ENCODE measurements at regions not wholly inside any gene's neighbourhood (a gene's known extent, or its start where the extent isn't known, plus 50 kb on each side); places are given as distances from the start of the nearest gene placed in this dataset.
"Not testable (repeated sequence)": the region's sequence is repeated elsewhere in the genome, so short reads cannot be mapped to it uniquely, and the experiment has no call there.

- H3K4me2 ChIP-seq (ENCODE audit: control insufficient read depth, insufficient read depth); H2AFZ ChIP-seq (ENCODE audit: control insufficient read depth, low read depth, low read length); H4K20me1 ChIP-seq (ENCODE audit: control insufficient read depth, insufficient read depth); BruUV-seq (replicated peaks); POLR2A ChIA-PET; H3K27me3 ChIP-seq (replicated peaks in 1 of 2; ENCODE audit: control insufficient read depth in 2 of 2, insufficient read depth in 2 of 2, low read length in 1 of 2); H3K27ac ChIP-seq (ENCODE audit: control insufficient read depth, insufficient read depth); ATAC-seq; intact Hi-C loops (cut with micrococcal nuclease; ENCODE audit: unreplicated experiment); RAD21 ChIA-PET (ENCODE audit: unreplicated experiment); H3K4me1 ChIP-seq (ENCODE audit: control insufficient read depth, insufficient read depth, low read length); in situ Hi-C loops (cut with MboI); H3K79me2 ChIP-seq (ENCODE audit: control insufficient read depth, insufficient read depth, low read length); H3K36me3 ChIP-seq (ENCODE audit: control insufficient read depth in 2 of 2, insufficient read depth in 2 of 2, low read length in 1 of 2); CTCF ChIA-PET; FAIRE-seq; SMC1A ChIA-PET (ENCODE audit: uncharacterized antibody, unreplicated experiment); DNase-seq (ENCODE audit: low read depth, low spot score); H3K4me3 ChIP-seq; H3K9ac ChIP-seq (ENCODE audit: control insufficient read depth, insufficient read depth, low read length); H3K9me3 ChIP-seq (replicated peaks; ENCODE audit: control insufficient read depth, insufficient read depth, low read length): not testable (repeated sequence)
- WGBS (ENCODE audit: insufficient coverage, insufficient replicate concordance, low lambda C conversion rate, missing lambda C conversion rate) = 3% methylated on average over 4 of the region's 5 CpGs
These were observed 575.9 kb downstream of the SPATA31A6 start for GRCh38 chr9:42759320-42759719.

- WGBS (ENCODE audit: insufficient coverage, insufficient replicate concordance, low lambda C conversion rate, missing lambda C conversion rate) = 0% methylated on average over 3 of the region's 4 CpGs
- RAD21 ChIA-PET (ENCODE audit: unreplicated experiment); POLR2A ChIA-PET: not testable (repeated sequence)
These were observed 598.7 kb downstream of the SPATA31A6 start for GRCh38 chr9:42782201-42782600.

GRCh38 chr9:42792725-42793124, 609.3 kb downstream of the SPATA31A6 start:
- H2AFZ ChIP-seq (ENCODE audit: control insufficient read depth, low read depth, low read length); H3K4me3 ChIP-seq; H3K4me2 ChIP-seq (ENCODE audit: control insufficient read depth, insufficient read depth); FAIRE-seq; H3K36me3 ChIP-seq (ENCODE audit: control insufficient read depth in 2 of 2, insufficient read depth in 2 of 2, low read length in 1 of 2); intact Hi-C loops (cut with micrococcal nuclease; ENCODE audit: unreplicated experiment); in situ Hi-C loops (cut with MboI); H3K9ac ChIP-seq (ENCODE audit: control insufficient read depth, insufficient read depth, low read length); H3K27ac ChIP-seq (ENCODE audit: control insufficient read depth, insufficient read depth); H3K4me1 ChIP-seq (ENCODE audit: control insufficient read depth, insufficient read depth, low read length); H3K27me3 ChIP-seq (replicated peaks in 1 of 2; ENCODE audit: control insufficient read depth in 2 of 2, insufficient read depth in 2 of 2, low read length in 1 of 2); H4K20me1 ChIP-seq (ENCODE audit: control insufficient read depth, insufficient read depth); H3K79me2 ChIP-seq (ENCODE audit: control insufficient read depth, insufficient read depth, low read length); SMC1A ChIA-PET (ENCODE audit: uncharacterized antibody, unreplicated experiment); POLR2A ChIA-PET; BruUV-seq (replicated peaks); ATAC-seq; DNase-seq (ENCODE audit: low read depth, low spot score); RAD21 ChIA-PET (ENCODE audit: unreplicated experiment); H3K9me3 ChIP-seq (replicated peaks; ENCODE audit: control insufficient read depth, insufficient read depth, low read length): not testable (repeated sequence)
- 51% methylated on average over 13 of the region's 16 CpGs for WGBS (ENCODE audit: insufficient coverage, insufficient replicate concordance, low lambda C conversion rate, missing lambda C conversion rate)
- CTCF ChIA-PET = interaction anchor here (1.2 kb wide), 1 partner anchor 16 kb away, joined by 3 read pairs; no protein-coding TSS in a partner anchor

More at GRCh38 chr9:42782201-42782600, 598.7 kb downstream of the SPATA31A6 start:
- H3K79me2 ChIP-seq (ENCODE audit: control insufficient read depth, insufficient read depth, low read length); H3K9ac ChIP-seq (ENCODE audit: control insufficient read depth, insufficient read depth, low read length); DNase-seq (ENCODE audit: low read depth, low spot score); H3K4me2 ChIP-seq (ENCODE audit: control insufficient read depth, insufficient read depth); H4K20me1 ChIP-seq (ENCODE audit: control insufficient read depth, insufficient read depth); SMC1A ChIA-PET (ENCODE audit: uncharacterized antibody, unreplicated experiment); CTCF ChIA-PET; H2AFZ ChIP-seq (ENCODE audit: control insufficient read depth, low read depth, low read length); H3K27ac ChIP-seq (ENCODE audit: control insufficient read depth, insufficient read depth); BruUV-seq (replicated peaks); H3K4me3 ChIP-seq; H3K4me1 ChIP-seq (ENCODE audit: control insufficient read depth, insufficient read depth, low read length); in situ Hi-C loops (cut with MboI); H3K27me3 ChIP-seq (replicated peaks in 1 of 2; ENCODE audit: control insufficient read depth in 2 of 2, insufficient read depth in 2 of 2, low read length in 1 of 2); intact Hi-C loops (cut with micrococcal nuclease; ENCODE audit: unreplicated experiment); H3K36me3 ChIP-seq (ENCODE audit: control insufficient read depth in 2 of 2, insufficient read depth in 2 of 2, low read length in 1 of 2); H3K9me3 ChIP-seq (replicated peaks; ENCODE audit: control insufficient read depth, insufficient read depth, low read length); ATAC-seq; FAIRE-seq: not testable (repeated sequence)

- H3K27ac ChIP-seq (ENCODE audit: control insufficient read depth, insufficient read depth); DNase-seq (ENCODE audit: low read depth, low spot score); H3K79me2 ChIP-seq (ENCODE audit: control insufficient read depth, insufficient read depth, low read length); H3K9me3 ChIP-seq (replicated peaks; ENCODE audit: control insufficient read depth, insufficient read depth, low read length); H3K9ac ChIP-seq (ENCODE audit: control insufficient read depth, insufficient read depth, low read length); H3K27me3 ChIP-seq (replicated peaks in 1 of 2; ENCODE audit: control insufficient read depth in 2 of 2, insufficient read depth in 2 of 2, low read length in 1 of 2); FAIRE-seq; H3K4me1 ChIP-seq (ENCODE audit: control insufficient read depth, insufficient read depth, low read length); CTCF ChIA-PET; H3K36me3 ChIP-seq (ENCODE audit: control insufficient read depth in 2 of 2, insufficient read depth in 2 of 2, low read length in 1 of 2); intact Hi-C loops (cut with micrococcal nuclease; ENCODE audit: unreplicated experiment); in situ Hi-C loops (cut with MboI); H2AFZ ChIP-seq (ENCODE audit: control insufficient read depth, low read depth, low read length); BruUV-seq (replicated peaks); POLR2A ChIA-PET; SMC1A ChIA-PET (ENCODE audit: uncharacterized antibody, unreplicated experiment); H3K4me3 ChIP-seq; H4K20me1 ChIP-seq (ENCODE audit: control insufficient read depth, insufficient read depth); RAD21 ChIA-PET (ENCODE audit: unreplicated experiment); H3K4me2 ChIP-seq (ENCODE audit: control insufficient read depth, insufficient read depth): not testable (repeated sequence)
- 0 out of 3 replicates have a peak, but pooled peaks have one; percentile 42 for ATAC-seq
- 9% methylated on average over 1 of the region's 1 CpG for WGBS (ENCODE audit: insufficient coverage, insufficient replicate concordance, low lambda C conversion rate, missing lambda C conversion rate)
These were observed 615.1 kb downstream of the SPATA31A6 start for GRCh38 chr9:42798571-42798970.

Measured in GM12878 (cell line).